Endodermal cell (in vitro differentiated cells): ENCODE measurements at regions not wholly inside any gene's neighbourhood (a gene's known extent, or its start where the extent isn't known, plus 50 kb on each side); places are given as distances from the start of the nearest gene placed in this dataset.

Experiments used
- DNase-seq: peaks from one replicate; pipeline ENCODE4 v3.0.0-alpha.2; 2017
- H3K27ac ChIP-seq: 2 replicates; pipeline ENCODE4 v1.5.1; 2013; ENCODE audit warnings: mild to moderate bottlenecking, low read depth, low read length, moderate library complexity
- H3K27me3 ChIP-seq: 2 replicates; pipeline ENCODE4 v1.6.1; 2013; ENCODE audit warnings: mild to moderate bottlenecking, low read length, moderate library complexity; ENCODE audit not compliant: insufficient read depth, control insufficient read depth, poor library complexity, severe bottlenecking
- H3K36me3 ChIP-seq: 2 replicates; pipeline ENCODE4 v1.7.0; 2013; ENCODE audit warnings: mild to moderate bottlenecking, low read length, moderate library complexity; ENCODE audit not compliant: control insufficient read depth, insufficient read depth
- H3K4me1 ChIP-seq: one replicate; pipeline ENCODE4 v1.7.0; 2013; ENCODE audit warnings: low read length; ENCODE audit not compliant: control insufficient read depth, insufficient read depth
- H3K4me3 ChIP-seq: 2 replicates; pipeline ENCODE4 v1.5.1; 2013; ENCODE audit warnings: mild to moderate bottlenecking, low read length, moderate library complexity
- H3K9ac ChIP-seq: 2 replicates; pipeline ENCODE4 v1.6.1; 2013; ENCODE audit warnings: mild to moderate bottlenecking, low read length, moderate library complexity; ENCODE audit not compliant: poor library complexity, severe bottlenecking; ENCODE audit errors: extremely low read depth
- H3K9me3 ChIP-seq: 2 replicates; pipeline ENCODE4 v1.6.1; 2013; ENCODE audit warnings: mild to moderate bottlenecking, low read length, moderate library complexity; ENCODE audit not compliant: control insufficient read depth
- H3K27ac Mint-ChIP-seq: 2 replicates; pipeline ENCODE4 v1.8.0; 2020; ENCODE audit warnings: mixed read lengths
- H3K27me3 Mint-ChIP-seq: 2 replicates; pipeline ENCODE4 v1.8.0; 2021; ENCODE audit warnings: mild to moderate bottlenecking, mixed read lengths; ENCODE audit not compliant: insufficient read depth
- H3K36me3 Mint-ChIP-seq: 2 replicates; pipeline ENCODE4 v1.8.0; 2020; ENCODE audit warnings: low read depth, mixed read lengths
- H3K4me1 Mint-ChIP-seq: 2 replicates; pipeline ENCODE4 v1.8.0; 2020; ENCODE audit warnings: mixed read lengths
- H3K4me3 Mint-ChIP-seq: 2 replicates; pipeline ENCODE4 v1.8.0; 2020; ENCODE audit warnings: mild to moderate bottlenecking, moderate library complexity, mixed read lengths
- H3K9me3 Mint-ChIP-seq: 2 replicates; pipeline ENCODE4 v1.8.0; 2020; ENCODE audit warnings: mild to moderate bottlenecking, mixed read lengths
- CTCF ChIP-seq: fragments of 200-600 bp; sonication (generic); conservative IDR thresholded peaks from 2 replicates; pipeline ENCODE4 v1.5.0; 2021; ENCODE audit warnings: antibody characterized with exemption, mild to moderate bottlenecking
- WGBS, 2 experiments: methylation state at CpG; one replicate each; pipeline versions ENCODE4 v1.1.5 to v1.1.7; 2013; ENCODE audit warnings: missing lambda C conversion rate in 2 of 2, mixed read lengths in 1 of 2; ENCODE audit not compliant: insufficient coverage in 1 of 2, insufficient read length in 1 of 2; 5-methylcytosine and 5-hydroxymethylcytosine counted together

- Histone ChIP-seq H3K36me3 (no peaks in the 10 kb centered on the region), H3K9me3 (no peaks in the 10 kb centered on the region), H3K27ac (no peak overlapping the region), H3K27me3 (no peaks in the 10 kb centered on the region), H3K9ac (no peak overlapping the region), H3K4me1 (peaks cover 5% of the 10 kb centered on the region), H3K4me3 (no peak overlapping the region)
- Mint-ChIP-seq H3K36me3 (no peaks in the 10 kb centered on the region), H3K4me1 (peaks cover 8% of the 10 kb centered on the region), H3K9me3 (no peaks in the 10 kb centered on the region), H3K27ac (no peak overlapping the region), H3K4me3 (no peak overlapping the region), H3K27me3 (peaks cover 32% of the 10 kb centered on the region)
- no peak for TF ChIP-seq CTCF
- WGBS, 2 experiments: 42 to 63% methylated on average over 6 to 7 of the region's 7 CpGs
- DNase-seq: no peak
Observed at GRCh38 chr22:27298332-27298731, 503.2 kb downstream of the MN1 start.

- peaks cover 34% of the 10 kb centered on the region for H3K27me3 Mint-ChIP-seq
- H3K9me3 Mint-ChIP-seq: no peaks in the 10 kb centered on the region
- no peak for TF ChIP-seq CTCF
- H3K36me3 Mint-ChIP-seq: no peaks in the 10 kb centered on the region
- H3K27ac Mint-ChIP-seq: no peak overlapping the region
- 64 to 72% methylated on average over 4 of the region's 4 CpGs for whole genome bisulfite sequencing, 2 experiments
- Histone ChIP-seq H3K36me3 (no peaks in the 10 kb centered on the region), H3K27ac (peak overlapping the region; percentile 25), H3K4me1 (peaks cover 5% of the 10 kb centered on the region), H3K27me3 (no peaks in the 10 kb centered on the region), H3K9me3 (no peaks in the 10 kb centered on the region), H3K9ac (no peak overlapping the region), H3K4me3 (no peak overlapping the region)
- peaks cover 8% of the 10 kb centered on the region for H3K4me1 Mint-ChIP-seq
- DNase-seq: no peak
- H3K4me3 Mint-ChIP-seq: peak overlapping the region; percentile 35
Observed at GRCh38 chr22:27298742-27299141, 502.8 kb downstream of the MN1 start.

GRCh38 chr22:27299181-27300085, 502.1 kb downstream of the MN1 start:
- Histone ChIP-seq H3K36me3 (no peaks in the 10 kb centered on the region), H3K27me3 (no peaks in the 10 kb centered on the region), H3K4me3 (no peak overlapping the region), H3K4me1 (peaks cover 5% of the 10 kb centered on the region), H3K27ac (peak overlapping the region; percentile 45), H3K9me3 (no peaks in the 10 kb centered on the region), H3K9ac (no peak overlapping the region)
- peaks cover 8% of the 10 kb centered on the region for H3K4me1 Mint-ChIP-seq
- 51 to 61% methylated on average over 7 to 30 of the region's 33 CpGs for WGBS, 2 experiments
- no peaks in the 10 kb centered on the region for H3K9me3 Mint-ChIP-seq
- peak overlapping the region; percentile 35 for H3K4me3 Mint-ChIP-seq
- peak; percentile 67 for DNase-seq
- TF ChIP-seq CTCF: no peak
- H3K27ac Mint-ChIP-seq: no peak overlapping the region
- peaks cover 36% of the 10 kb centered on the region for H3K27me3 Mint-ChIP-seq
- H3K36me3 Mint-ChIP-seq: no peaks in the 10 kb centered on the region
